GM12864 (cell line): ENCODE measurements at regions not wholly inside any gene's neighbourhood (a gene's known extent, or its start where the extent isn't known, plus 50 kb on each side); places are given as distances from the start of the nearest gene placed in this dataset.

Experiments
- DNase-seq: peaks from one replicate; pipeline ENCODE4 v3.0.0-alpha.2; 2011; ENCODE audit warnings: low read depth
- H3K4me3 ChIP-seq: 2 replicates; pipeline ENCODE4 v1.5.1; 2011; ENCODE audit warnings: mild to moderate bottlenecking, low read depth, low read length, control low read depth
- CTCF ChIP-seq: IDR thresholded peaks from 2 replicates; pipeline ENCODE4 v1.5.1; 2011; ENCODE audit warnings: low read depth, mild to moderate bottlenecking, moderate library complexity, low read length, control low read depth, inconsistent platforms; ENCODE audit errors: missing control alignments

DNA sequence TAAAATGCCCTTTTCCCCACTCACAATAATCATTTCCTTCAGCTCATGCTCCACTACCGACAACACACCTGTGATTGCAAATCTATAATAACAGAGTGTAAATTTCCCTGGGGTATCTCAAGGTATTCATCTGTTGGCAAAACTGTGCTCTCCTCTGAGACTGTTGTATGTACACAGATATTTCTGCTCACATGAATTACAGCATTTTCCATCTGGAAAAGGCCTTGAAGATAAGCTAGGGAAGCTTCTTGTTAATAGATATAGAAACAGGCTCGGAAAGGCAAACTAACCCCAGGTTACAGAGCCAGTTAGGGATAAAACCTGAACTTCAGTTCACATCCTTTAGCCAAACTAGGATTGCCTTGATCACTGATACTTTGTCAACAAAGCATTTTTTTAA lies 210.4 kb upstream of the KRR1 start:
- TF ChIP-seq CTCF, result no peak
- DNase-seq, result no peak
- no peak overlapping the region for H3K4me3 ChIP-seq

DNA sequence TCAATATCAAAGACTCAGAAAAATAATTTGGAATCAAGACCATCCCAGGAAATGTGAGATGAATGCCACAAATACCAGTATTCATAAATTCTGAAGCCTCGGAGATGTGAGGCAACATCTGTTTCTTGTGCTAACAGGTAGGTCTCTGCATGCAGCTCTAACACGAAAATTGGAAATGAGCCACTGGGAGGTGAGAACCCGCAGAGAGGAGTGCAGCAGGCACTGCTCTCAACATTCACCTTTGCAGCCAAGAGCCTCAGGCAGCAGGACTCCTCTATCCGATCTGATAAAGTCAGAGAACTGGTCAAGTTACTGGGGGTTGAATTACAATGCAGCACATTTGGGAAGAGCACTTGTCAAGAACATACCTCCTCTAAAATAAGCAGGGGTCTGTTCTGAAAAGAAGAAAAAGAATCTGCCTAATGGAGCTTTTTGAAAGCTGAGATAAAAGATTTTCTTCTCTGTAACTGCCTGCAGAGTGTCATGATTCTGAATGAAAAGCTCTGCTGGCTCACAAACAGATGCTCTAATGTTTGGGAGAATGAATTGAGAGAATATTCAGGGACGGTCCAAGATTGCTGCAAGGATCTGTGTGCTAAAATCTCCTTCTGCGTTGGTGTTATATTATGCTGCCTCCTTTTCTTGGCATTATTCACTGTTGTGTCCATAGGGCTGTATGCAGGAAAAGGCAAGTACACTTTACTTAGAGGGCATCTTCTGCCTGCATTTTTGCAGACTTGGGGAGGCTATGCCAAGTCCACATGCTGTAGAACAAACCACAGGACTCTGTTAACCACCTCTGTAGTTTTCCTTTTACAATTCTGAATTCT lies 209.6 kb upstream of the KRR1 start:
- H3K4me3 ChIP-seq, result no peak overlapping the region
- DNase-seq, result no peak
- TF ChIP-seq CTCF, result no peak

- H3K4me3 ChIP-seq, result no peak overlapping the region
- DNase-seq, result no peak
- TF ChIP-seq CTCF, result no peak
Measured at GRCh38 chr12:75717902-75718301, 206.5 kb upstream of the KRR1 start.

DNA sequence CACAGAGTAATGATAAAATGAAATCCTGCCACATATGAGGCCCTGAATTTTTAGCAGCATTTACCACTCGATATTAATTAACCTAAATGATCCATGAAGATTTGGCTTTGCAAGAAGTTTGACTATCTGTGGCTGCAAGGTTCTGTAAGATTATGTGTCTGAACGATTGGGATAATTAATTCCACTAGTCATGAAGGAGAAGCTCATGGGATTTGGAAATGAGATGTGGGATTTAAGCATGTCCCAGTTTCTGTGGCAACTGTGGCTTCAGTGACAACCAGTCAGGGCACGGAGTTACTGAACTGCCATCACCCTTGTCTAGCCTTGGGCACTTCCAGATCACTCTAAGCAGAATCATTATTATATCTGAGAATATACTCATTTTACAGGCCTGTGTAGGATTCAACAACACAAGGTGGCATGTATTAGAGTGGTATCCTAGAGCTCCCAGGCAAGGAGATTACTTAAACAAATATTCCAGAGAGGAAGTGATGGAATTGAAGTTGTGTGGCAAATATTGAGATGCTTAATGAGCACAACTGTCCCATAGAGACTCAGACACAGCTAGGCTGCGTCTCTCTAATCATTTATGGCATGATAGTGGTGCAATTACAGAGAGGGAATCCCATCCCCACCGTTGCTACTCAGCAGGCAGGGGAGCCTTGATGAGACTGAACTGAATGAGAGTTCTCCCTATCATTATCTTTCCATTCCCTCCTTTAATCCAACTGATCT lies 205.0 kb upstream of the KRR1 start:
- TF ChIP-seq CTCF, result no peak
- no peak for DNase-seq
- H3K4me3 ChIP-seq, result no peak overlapping the region

- no peak overlapping the region for H3K4me3 ChIP-seq
- no peak for DNase-seq
- TF ChIP-seq CTCF, result no peak
Measured at GRCh38 chr12:75715682-75716081, 204.3 kb upstream of the KRR1 start.

- H3K4me3 ChIP-seq, result no peak overlapping the region
- DNase-seq, result no peak
- no peak for TF ChIP-seq CTCF
Measured at GRCh38 chr12:75715323-75715644, 203.9 kb upstream of the KRR1 start.
